ENCODE measurements at regions not wholly inside any gene's neighbourhood (a gene's known extent, or its start where the extent isn't known, plus 50 kb on each side); places are given as distances from the start of the nearest gene placed in this dataset.
"Not testable (repeated sequence)": the region's sequence is repeated elsewhere in the genome, so short reads cannot be mapped to it uniquely, and the experiment has no call there.

DNA sequence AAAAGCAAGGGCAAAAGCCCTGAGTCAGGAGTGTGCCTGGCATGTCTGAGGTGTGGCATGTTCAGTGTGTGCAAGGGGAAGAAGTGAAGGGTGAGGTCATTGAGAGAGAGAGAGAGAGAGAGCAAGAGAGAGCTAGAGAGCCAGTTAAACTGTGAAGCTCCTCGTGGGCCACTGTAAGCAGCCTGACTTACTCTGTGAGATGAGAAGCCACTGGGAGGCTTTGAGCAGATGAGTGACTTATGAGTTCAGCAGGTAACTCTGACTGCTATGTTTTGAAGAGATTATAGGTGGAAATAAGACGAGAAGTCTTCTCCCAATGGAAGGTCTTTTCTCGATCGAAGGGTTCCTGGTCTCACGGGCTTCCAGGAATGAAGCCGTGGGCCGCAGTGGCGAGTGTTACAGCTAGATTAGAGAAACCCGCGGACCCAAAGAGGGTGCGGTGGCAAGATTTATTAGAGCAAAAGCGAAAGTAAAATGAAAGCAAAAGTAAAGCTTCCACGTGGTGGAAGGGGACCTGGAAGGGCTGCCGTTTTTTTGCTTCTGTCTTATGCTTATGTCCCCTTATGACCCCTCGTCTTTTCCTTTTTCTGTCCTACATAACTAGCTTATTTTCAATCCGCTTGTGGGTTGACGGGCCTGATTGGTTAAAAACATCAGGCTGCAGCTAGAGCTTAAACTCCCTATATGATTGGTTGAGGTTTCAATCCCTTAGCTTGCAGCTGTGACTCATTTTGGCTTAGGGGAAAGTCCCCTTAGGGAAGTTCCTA is 323.1 kb upstream of the FAM78B start:
- CTCF ChIA-PET, result interaction anchor here (0.6 to 0.7 kb wide), 3 partner anchors 11 to 1227 kb away, joined by 3 to 6 read pairs (median 3); no protein-coding TSS in a partner anchor
- Histone ChIP-seq H3K27ac (peak overlapping the region; percentile 75), H3K27me3 (ENCODE audit: insufficient read depth, low read depth) (no peaks in the 10 kb centered on the region), H3K9me3 (ENCODE audit: insufficient read depth, low read depth) (no peaks in the 10 kb centered on the region), H3K4me3 (peak overlapping the region; percentile 85), H3K79me2 (ENCODE audit: low read depth) (no peaks in the 10 kb centered on the region), H3K36me3 (ENCODE audit: low read depth) (no peaks in the 10 kb centered on the region), H2AFZ (peak overlapping the region; percentile 96), H3F3A (ENCODE audit: insufficient read depth, low read depth) (peaks cover 9% of the 10 kb centered on the region), H3K9me2 (ENCODE audit: insufficient read depth) (no peaks in the 10 kb centered on the region), H3K4me2 (peak overlapping the region; percentile 91), H3K4me1 (replicated peaks; ENCODE audit: insufficient read depth) (peaks cover 12% of the 10 kb centered on the region), H4K20me1 (ENCODE audit: insufficient read depth) (no peaks in the 10 kb centered on the region)
- no peak for TF ChIP-seq EZH2 (IDR thresholded peaks at IDR 0.05; ENCODE audit: low read depth)
- TF ChIP-seq, protein P1, sequence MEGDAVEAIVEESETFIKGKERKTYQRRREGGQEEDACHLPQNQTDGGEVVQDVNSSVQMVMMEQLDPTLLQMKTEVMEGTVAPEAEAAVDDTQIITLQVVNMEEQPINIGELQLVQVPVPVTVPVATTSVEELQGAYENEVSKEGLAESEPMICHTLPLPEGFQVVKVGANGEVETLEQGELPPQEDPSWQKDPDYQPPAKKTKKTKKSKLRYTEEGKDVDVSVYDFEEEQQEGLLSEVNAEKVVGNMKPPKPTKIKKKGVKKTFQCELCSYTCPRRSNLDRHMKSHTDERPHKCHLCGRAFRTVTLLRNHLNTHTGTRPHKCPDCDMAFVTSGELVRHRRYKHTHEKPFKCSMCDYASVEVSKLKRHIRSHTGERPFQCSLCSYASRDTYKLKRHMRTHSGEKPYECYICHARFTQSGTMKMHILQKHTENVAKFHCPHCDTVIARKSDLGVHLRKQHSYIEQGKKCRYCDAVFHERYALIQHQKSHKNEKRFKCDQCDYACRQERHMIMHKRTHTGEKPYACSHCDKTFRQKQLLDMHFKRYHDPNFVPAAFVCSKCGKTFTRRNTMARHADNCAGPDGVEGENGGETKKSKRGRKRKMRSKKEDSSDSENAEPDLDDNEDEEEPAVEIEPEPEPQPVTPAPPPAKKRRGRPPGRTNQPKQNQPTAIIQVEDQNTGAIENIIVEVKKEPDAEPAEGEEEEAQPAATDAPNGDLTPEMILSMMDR (conservative IDR thresholded peaks at IDR 0.05), result no peak
- DNase-seq, result peak; percentile 28 to 69
- POLR2A ChIA-PET (ENCODE audit: unreplicated experiment), result interaction anchor here (0.6 kb wide), 1 partner anchor 1858 kb away, joined by 3 read pairs; no protein-coding TSS in a partner anchor
- BruUV-seq (replicated peaks), result TSS peak; percentile 78
- intact Hi-C loops (cut with micrococcal nuclease; ENCODE audit: unreplicated experiment), result no loop called here

GRCh38 chr1:166490437-166490991 is 323.7 kb upstream of the FAM78B start:
- TF ChIP-seq, protein P1 (conservative IDR thresholded peaks at IDR 0.05), result no peak
- TF ChIP-seq EZH2 (IDR thresholded peaks at IDR 0.05; ENCODE audit: low read depth), result no peak
- peak overlapping the region; percentile 96 for H2AFZ ChIP-seq
- H3K4me2 ChIP-seq, result peak overlapping the region; percentile 91
- H3K9me2 ChIP-seq (ENCODE audit: insufficient read depth), result no peaks in the 10 kb centered on the region
- H3K79me2 ChIP-seq (ENCODE audit: low read depth), result no peaks in the 10 kb centered on the region
- no peaks in the 10 kb centered on the region for H3K36me3 ChIP-seq (ENCODE audit: low read depth)
- CTCF ChIA-PET, result interaction anchor here (0.6 kb wide), 2 partner anchors 385 to 1226 kb away, joined by 3 to 6 read pairs; no protein-coding TSS in a partner anchor
- H3K27me3 ChIP-seq (ENCODE audit: insufficient read depth, low read depth), result no peaks in the 10 kb centered on the region
- peak overlapping the region; percentile 75; the same call in 1 of the 2 replicates for H3K27ac ChIP-seq
- H3K4me1 ChIP-seq (replicated peaks; ENCODE audit: insufficient read depth), result peaks cover 12% of the 10 kb centered on the region
- peak overlapping the region; percentile 85; the same call in 1 of the 2 replicates for H3K4me3 ChIP-seq
- POLR2A ChIA-PET (ENCODE audit: unreplicated experiment), result interaction anchor here (0.7 kb wide), 1 partner anchor 349 kb away, joined by 3 read pairs; the partner anchor contains the start of gene POGK
- peaks cover 9% of the 10 kb centered on the region for H3F3A ChIP-seq (ENCODE audit: insufficient read depth, low read depth)
- H4K20me1 ChIP-seq (ENCODE audit: insufficient read depth), result no peaks in the 10 kb centered on the region
- no peak for DNase-seq
- no TSS peak for BruUV-seq (replicated peaks)
- intact Hi-C loops (cut with micrococcal nuclease; ENCODE audit: unreplicated experiment), result no loop called here
- no peaks in the 10 kb centered on the region for H3K9me3 ChIP-seq (ENCODE audit: insufficient read depth, low read depth)

DNA sequence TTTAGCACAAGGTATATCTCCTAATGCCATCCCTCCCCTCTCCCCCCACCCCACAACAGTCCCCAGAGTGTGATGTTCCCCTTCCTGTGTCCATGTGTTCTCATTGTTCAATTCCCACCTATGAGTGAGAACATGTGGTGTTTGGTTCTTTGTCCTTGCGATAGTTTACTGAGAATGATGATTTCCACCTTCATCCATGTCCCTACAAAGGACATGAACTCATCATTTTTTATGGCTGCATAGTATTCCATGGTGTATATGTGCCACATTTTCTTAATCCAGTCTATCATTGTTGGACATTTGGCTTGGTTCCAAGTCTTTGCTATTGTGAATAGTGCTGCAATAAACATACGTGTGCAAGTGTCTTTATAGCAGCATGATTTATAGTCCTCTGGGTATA is 327.0 kb upstream of the FAM78B start:
- H3K9me2 ChIP-seq (ENCODE audit: insufficient read depth); H3K9me3 ChIP-seq (ENCODE audit: insufficient read depth, low read depth); DNase-seq; H4K20me1 ChIP-seq (ENCODE audit: insufficient read depth); H3K4me2 ChIP-seq; H3K4me3 ChIP-seq; H3K36me3 ChIP-seq (ENCODE audit: low read depth); intact Hi-C loops (cut with micrococcal nuclease; ENCODE audit: unreplicated experiment); H2AFZ ChIP-seq; POLR2A ChIA-PET (ENCODE audit: unreplicated experiment); H3K27ac ChIP-seq; BruUV-seq (replicated peaks); CTCF ChIA-PET; H3F3A ChIP-seq (ENCODE audit: insufficient read depth, low read depth); H3K79me2 ChIP-seq (ENCODE audit: low read depth); H3K27me3 ChIP-seq (ENCODE audit: insufficient read depth, low read depth): not testable (repeated sequence)
- peaks cover 12% of the 10 kb centered on the region for H3K4me1 ChIP-seq (replicated peaks; ENCODE audit: insufficient read depth)
